ENCODE measurements at regions not wholly inside any gene's neighbourhood (a gene's known extent, or its start where the extent isn't known, plus 50 kb on each side); places are given as distances from the start of the nearest gene placed in this dataset.

- Histone ChIP-seq H2AFZ (ENCODE audit: control insufficient read depth, low read depth, low read length) (no peak overlapping the region), H4K20me1 (ENCODE audit: control insufficient read depth, insufficient read depth) (no peaks in the 10 kb centered on the region), H3K4me1 (ENCODE audit: control insufficient read depth, insufficient read depth, low read length) (no peaks in the 10 kb centered on the region), H3K4me3 (no peak overlapping the region), H3K79me2 (ENCODE audit: control insufficient read depth, insufficient read depth, low read length) (no peaks in the 10 kb centered on the region), H3K27me3 (replicated peaks in 1 of 2; ENCODE audit: control insufficient read depth in 2 of 2, insufficient read depth in 2 of 2, low read length in 1 of 2) (peaks cover 0 to 2% of the 10 kb centered on the region in 2 experiments; a peak in 1 of 4 replicates), H3K9me3 (replicated peaks; ENCODE audit: control insufficient read depth, insufficient read depth, low read length) (no peaks in the 10 kb centered on the region), H3K4me2 (ENCODE audit: control insufficient read depth, insufficient read depth) (no peak overlapping the region), H3K9ac (ENCODE audit: control insufficient read depth, insufficient read depth, low read length) (no peak overlapping the region), H3K27ac (ENCODE audit: control insufficient read depth, insufficient read depth) (no peak overlapping the region), H3K36me3 (ENCODE audit: control insufficient read depth in 2 of 2, insufficient read depth in 2 of 2, low read length in 1 of 2) (no peaks in the 10 kb centered on the region)
- 42% methylated on average over 17 of the region's 17 CpGs for WGBS (ENCODE audit: insufficient coverage, insufficient replicate concordance, low lambda C conversion rate, missing lambda C conversion rate)
- no TSS peak for BruUV-seq (replicated peaks)
- POLR2A ChIA-PET, result no interaction called here
- ATAC-seq (no peak), DNase-seq (ENCODE audit: low read depth, low spot score) (no peak), FAIRE-seq (no peak)
- RAD21 ChIA-PET (ENCODE audit: unreplicated experiment), result no interaction called here
- intact Hi-C loops (cut with micrococcal nuclease; ENCODE audit: unreplicated experiment) (no loop called here), in situ Hi-C loops (cut with MboI) (no loop called here)
- CTCF ChIA-PET, result no interaction called here
- SMC1A ChIA-PET (ENCODE audit: uncharacterized antibody, unreplicated experiment), result no interaction called here
- TF ChIP-seq BCLAF1 (IDR thresholded peaks at IDR 0.05) (no peak), FOXK2 (IDR thresholded peaks at IDR 0.05) (no peak)
Measured at GRCh38 chr2:120481446-120482194, 135.7 kb downstream of the INHBB start.

GRCh38 chr2:120482334-120482733 lies 136.4 kb downstream of the INHBB start:
- 40% methylated on average over 9 of the region's 9 CpGs for WGBS (ENCODE audit: insufficient coverage, insufficient replicate concordance, low lambda C conversion rate, missing lambda C conversion rate)
- H3K4me3 ChIP-seq, result no peak overlapping the region
- FAIRE-seq (no peak), DNase-seq (ENCODE audit: low read depth, low spot score) (no peak), ATAC-seq (no peak)
- no peak overlapping the region for H3K27ac ChIP-seq (ENCODE audit: control insufficient read depth, insufficient read depth)
- no peaks in the 10 kb centered on the region for H3K79me2 ChIP-seq (ENCODE audit: control insufficient read depth, insufficient read depth, low read length)
- RAD21 ChIA-PET (ENCODE audit: unreplicated experiment), result no interaction called here
- BruUV-seq (replicated peaks), result no TSS peak
- SMC1A ChIA-PET (ENCODE audit: uncharacterized antibody, unreplicated experiment), result no interaction called here
- H3K4me1 ChIP-seq (ENCODE audit: control insufficient read depth, insufficient read depth, low read length), result no peaks in the 10 kb centered on the region
- in situ Hi-C loops (cut with MboI), result no loop called here
- intact Hi-C loops (cut with micrococcal nuclease; ENCODE audit: unreplicated experiment), result no loop called here
- peaks cover 0 to 2% of the 10 kb centered on the region in 2 experiments; a peak in 2 of 4 replicates for H3K27me3 ChIP-seq (replicated peaks in 1 of 2; ENCODE audit: control insufficient read depth in 2 of 2, insufficient read depth in 2 of 2, low read length in 1 of 2)
- CTCF ChIA-PET, result no interaction called here
- H4K20me1 ChIP-seq (ENCODE audit: control insufficient read depth, insufficient read depth), result no peaks in the 10 kb centered on the region
- H3K4me2 ChIP-seq (ENCODE audit: control insufficient read depth, insufficient read depth), result no peak overlapping the region
- POLR2A ChIA-PET, result no interaction called here
- no peak overlapping the region for H2AFZ ChIP-seq (ENCODE audit: control insufficient read depth, low read depth, low read length)
- no peak overlapping the region for H3K9ac ChIP-seq (ENCODE audit: control insufficient read depth, insufficient read depth, low read length)
- H3K36me3 ChIP-seq (ENCODE audit: control insufficient read depth in 2 of 2, insufficient read depth in 2 of 2, low read length in 1 of 2), result no peaks in the 10 kb centered on the region
- H3K9me3 ChIP-seq (replicated peaks; ENCODE audit: control insufficient read depth, insufficient read depth, low read length), result no peaks in the 10 kb centered on the region
- TF ChIP-seq, protein P1, sequence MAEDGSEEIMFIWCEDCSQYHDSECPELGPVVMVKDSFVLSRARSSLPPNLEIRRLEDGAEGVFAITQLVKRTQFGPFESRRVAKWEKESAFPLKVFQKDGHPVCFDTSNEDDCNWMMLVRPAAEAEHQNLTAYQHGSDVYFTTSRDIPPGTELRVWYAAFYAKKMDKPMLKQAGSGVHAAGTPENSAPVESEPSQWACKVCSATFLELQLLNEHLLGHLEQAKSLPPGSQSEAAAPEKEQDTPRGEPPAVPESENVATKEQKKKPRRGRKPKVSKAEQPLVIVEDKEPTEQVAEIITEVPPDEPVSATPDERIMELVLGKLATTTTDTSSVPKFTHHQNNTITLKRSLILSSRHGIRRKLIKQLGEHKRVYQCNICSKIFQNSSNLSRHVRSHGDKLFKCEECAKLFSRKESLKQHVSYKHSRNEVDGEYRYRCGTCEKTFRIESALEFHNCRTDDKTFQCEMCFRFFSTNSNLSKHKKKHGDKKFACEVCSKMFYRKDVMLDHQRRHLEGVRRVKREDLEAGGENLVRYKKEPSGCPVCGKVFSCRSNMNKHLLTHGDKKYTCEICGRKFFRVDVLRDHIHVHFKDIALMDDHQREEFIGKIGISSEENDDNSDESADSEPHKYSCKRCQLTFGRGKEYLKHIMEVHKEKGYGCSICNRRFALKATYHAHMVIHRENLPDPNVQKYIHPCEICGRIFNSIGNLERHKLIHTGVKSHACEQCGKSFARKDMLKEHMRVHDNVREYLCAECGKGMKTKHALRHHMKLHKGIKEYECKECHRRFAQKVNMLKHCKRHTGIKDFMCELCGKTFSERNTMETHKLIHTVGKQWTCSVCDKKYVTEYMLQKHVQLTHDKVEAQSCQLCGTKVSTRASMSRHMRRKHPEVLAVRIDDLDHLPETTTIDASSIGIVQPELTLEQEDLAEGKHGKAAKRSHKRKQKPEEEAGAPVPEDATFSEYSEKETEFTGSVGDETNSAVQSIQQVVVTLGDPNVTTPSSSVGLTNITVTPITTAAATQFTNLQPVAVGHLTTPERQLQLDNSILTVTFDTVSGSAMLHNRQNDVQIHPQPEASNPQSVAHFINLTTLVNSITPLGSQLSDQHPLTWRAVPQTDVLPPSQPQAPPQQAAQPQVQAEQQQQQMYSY (CRISPR knock-in tag; IDR thresholded peaks at IDR 0.05), result no peak
- TF ChIP-seq TBL1XR1 (IDR thresholded peaks at IDR 0.05; ENCODE audit: low read depth, low read length), result no peak
- TF ChIP-seq NR2C1 (IDR thresholded peaks at IDR 0.05), result no peak
- no peak for TF ChIP-seq POLR2AphosphoS2 (IDR thresholded peaks at IDR 0.05; ENCODE audit: low read depth, low read length)
- TF ChIP-seq JUND (IDR thresholded peaks at IDR 0.05; ENCODE audit: low read depth, low read length), result no peak
- no peak for TF ChIP-seq JUNB (IDR thresholded peaks at IDR 0.05)
- TF ChIP-seq, protein P2, sequence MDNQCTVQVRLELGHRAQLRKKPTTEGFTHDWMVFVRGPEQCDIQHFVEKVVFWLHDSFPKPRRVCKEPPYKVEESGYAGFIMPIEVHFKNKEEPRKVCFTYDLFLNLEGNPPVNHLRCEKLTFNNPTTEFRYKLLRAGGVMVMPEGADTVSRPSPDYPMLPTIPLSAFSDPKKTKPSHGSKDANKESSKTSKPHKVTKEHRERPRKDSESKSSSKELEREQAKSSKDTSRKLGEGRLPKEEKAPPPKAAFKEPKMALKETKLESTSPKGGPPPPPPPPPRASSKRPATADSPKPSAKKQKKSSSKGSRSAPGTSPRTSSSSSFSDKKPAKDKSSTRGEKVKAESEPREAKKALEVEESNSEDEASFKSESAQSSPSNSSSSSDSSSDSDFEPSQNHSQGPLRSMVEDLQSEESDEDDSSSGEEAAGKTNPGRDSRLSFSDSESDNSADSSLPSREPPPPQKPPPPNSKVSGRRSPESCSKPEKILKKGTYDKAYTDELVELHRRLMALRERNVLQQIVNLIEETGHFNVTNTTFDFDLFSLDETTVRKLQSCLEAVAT (IDR thresholded peaks at IDR 0.05), result no peak
- TF ChIP-seq GATAD2B (conservative IDR thresholded peaks at IDR 0.05; ENCODE audit: low read depth), result no peak

Data from GM12878 (cell line).